ENCODE measurements at regions not wholly inside any gene's neighbourhood (a gene's known extent, or its start where the extent isn't known, plus 50 kb on each side); places are given as distances from the start of the nearest gene placed in this dataset.

- TF ChIP-seq CTCF (IDR thresholded peaks at IDR 0.05): no peak
- TF ChIP-seq POLR2A (IDR thresholded peaks at IDR 0.05): no peak
- TF ChIP-seq EP300 (IDR thresholded peaks at IDR 0.05; ENCODE audit: low read depth): no peak
- no peak for TF ChIP-seq POLR2AphosphoS5 (IDR thresholded peaks at IDR 0.05)
These were observed 687.0 kb upstream of the ZNF608 start for GRCh38 chr5:125433457-125433856.
